ENCODE measurements at regions not wholly inside any gene's neighbourhood (a gene's known extent, or its start where the extent isn't known, plus 50 kb on each side); places are given as distances from the start of the nearest gene placed in this dataset.

DNA sequence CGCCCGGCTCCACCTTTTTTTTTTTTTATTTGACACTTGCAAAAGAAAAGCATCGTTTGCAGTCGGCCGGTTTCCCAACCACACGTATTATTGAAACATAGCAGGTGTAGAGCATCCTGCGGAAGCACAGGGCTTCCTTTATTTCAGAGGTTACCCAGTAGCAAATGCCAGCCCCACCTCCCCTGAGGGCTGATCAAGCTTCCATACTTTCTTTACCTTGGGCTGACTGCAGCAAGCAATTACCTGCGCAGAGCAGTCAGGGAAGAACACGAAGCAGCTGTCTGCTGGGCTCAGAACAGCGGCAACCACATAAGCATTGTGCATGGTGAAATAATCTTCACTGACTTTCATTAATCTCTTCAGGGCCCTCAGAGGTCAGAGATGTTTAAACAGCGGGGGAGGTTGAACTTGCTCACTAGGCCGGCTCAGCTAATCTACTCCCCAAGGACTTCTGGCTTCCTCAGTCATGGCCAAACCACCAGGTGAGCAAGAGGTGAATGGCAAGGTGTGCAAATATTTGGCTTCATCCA lies 784.7 kb upstream of the AUTS2 start:
- Histone ChIP-seq H3K36me3 (no peaks in the 10 kb centered on the region), H3K9me3 (peaks cover 0 to 7% (median under 1%) of the 10 kb centered on the region in 4 donors), H3K4me3 (no peak overlapping the region), H3K4me1 (no peaks in the 10 kb centered on the region), H3K27ac (no peak overlapping the region), H3K27me3 (no peaks in the 10 kb centered on the region)
- intact Hi-C loops (cut with DNase I), result no loop called here
- DNase-seq, result no peak
- TF ChIP-seq, protein P1, sequence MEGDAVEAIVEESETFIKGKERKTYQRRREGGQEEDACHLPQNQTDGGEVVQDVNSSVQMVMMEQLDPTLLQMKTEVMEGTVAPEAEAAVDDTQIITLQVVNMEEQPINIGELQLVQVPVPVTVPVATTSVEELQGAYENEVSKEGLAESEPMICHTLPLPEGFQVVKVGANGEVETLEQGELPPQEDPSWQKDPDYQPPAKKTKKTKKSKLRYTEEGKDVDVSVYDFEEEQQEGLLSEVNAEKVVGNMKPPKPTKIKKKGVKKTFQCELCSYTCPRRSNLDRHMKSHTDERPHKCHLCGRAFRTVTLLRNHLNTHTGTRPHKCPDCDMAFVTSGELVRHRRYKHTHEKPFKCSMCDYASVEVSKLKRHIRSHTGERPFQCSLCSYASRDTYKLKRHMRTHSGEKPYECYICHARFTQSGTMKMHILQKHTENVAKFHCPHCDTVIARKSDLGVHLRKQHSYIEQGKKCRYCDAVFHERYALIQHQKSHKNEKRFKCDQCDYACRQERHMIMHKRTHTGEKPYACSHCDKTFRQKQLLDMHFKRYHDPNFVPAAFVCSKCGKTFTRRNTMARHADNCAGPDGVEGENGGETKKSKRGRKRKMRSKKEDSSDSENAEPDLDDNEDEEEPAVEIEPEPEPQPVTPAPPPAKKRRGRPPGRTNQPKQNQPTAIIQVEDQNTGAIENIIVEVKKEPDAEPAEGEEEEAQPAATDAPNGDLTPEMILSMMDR (IDR thresholded peaks at IDR 0.05), result no peak
- TF ChIP-seq POLR2AphosphoS5 (IDR thresholded peaks at IDR 0.05), result no peak
- no peak for TF ChIP-seq POLR2A (IDR thresholded peaks at IDR 0.05)
- no peak for TF ChIP-seq EP300 (IDR thresholded peaks at IDR 0.05)
- 38 to 63% methylated on average over 12 of the region's 12 CpGs for WGBS, 2 donors

DNA sequence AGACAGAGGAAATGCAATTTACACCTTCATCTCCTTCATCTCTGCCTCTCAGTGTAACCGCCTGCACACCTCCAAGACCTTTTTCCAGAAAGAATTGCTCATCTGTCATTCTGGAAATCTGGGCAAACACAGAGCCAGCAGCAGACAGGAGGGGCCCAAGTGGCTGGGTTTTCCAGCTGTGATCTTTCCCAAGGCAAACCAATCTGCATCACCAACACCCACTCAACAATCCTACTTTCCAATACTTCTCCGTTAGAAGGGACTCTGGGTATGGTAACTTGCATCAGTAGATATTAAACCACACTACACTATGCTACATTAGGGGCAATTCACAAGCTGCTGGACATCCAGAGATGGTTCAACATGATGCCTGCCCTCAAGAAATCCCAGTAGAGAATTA lies 781.8 kb upstream of the AUTS2 start:
- no peak for TF ChIP-seq POLR2A (IDR thresholded peaks at IDR 0.05)
- TF ChIP-seq EP300 (IDR thresholded peaks at IDR 0.05), result no peak
- TF ChIP-seq, protein P1 (IDR thresholded peaks at IDR 0.05), result no peak
- TF ChIP-seq POLR2AphosphoS5 (IDR thresholded peaks at IDR 0.05), result no peak
- intact Hi-C loops (cut with DNase I), result no loop called here
- Histone ChIP-seq H3K4me3 (no peak overlapping the region), H3K36me3 (no peaks in the 10 kb centered on the region), H3K27ac (no peak overlapping the region), H3K4me1 (no peaks in the 10 kb centered on the region), H3K9me3 (peaks cover 0 to 7% (median 3%) of the 10 kb centered on the region in 4 donors), H3K27me3 (no peaks in the 10 kb centered on the region)
- whole genome bisulfite sequencing, 2 donors, result 75 to 86% methylated on average over 2 of the region's 2 CpGs
- DNase-seq, result no peak

DNA sequence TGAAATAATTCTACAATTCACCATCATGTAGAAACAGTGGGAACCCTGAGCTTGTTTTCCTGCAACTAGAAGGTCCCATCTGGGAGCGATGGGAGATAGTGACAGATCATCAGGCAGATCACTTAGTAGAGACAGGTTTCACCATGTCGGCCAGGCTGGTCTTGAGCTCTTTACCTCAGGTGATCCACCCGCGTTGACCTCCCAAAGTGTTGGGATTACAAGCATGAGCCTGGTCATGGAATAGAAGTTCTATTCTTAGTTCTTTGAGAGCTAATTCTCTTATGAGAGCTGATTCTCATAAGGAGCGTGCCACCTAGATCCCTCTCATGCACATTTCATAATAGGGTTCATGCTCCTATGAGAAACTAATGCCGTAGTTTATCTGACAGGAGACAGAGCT lies 778.0 kb upstream of the AUTS2 start:
- TF ChIP-seq POLR2A (IDR thresholded peaks at IDR 0.05) (no peak), EP300 (IDR thresholded peaks at IDR 0.05) (no peak), POLR2AphosphoS5 (IDR thresholded peaks at IDR 0.05) (no peak)
- TF ChIP-seq, protein P1 (IDR thresholded peaks at IDR 0.05), result no peak
- H3K9me3 ChIP-seq, result peaks cover 0 to 8% (median 4%) of the 10 kb centered on the region in 4 donors
- intact Hi-C loops (cut with DNase I), result no loop called here
- no peaks in the 10 kb centered on the region for H3K4me1 ChIP-seq
- DNase-seq, result no peak
- no peaks in the 10 kb centered on the region for H3K27me3 ChIP-seq
- H3K27ac ChIP-seq, result no peak overlapping the region
- no peak overlapping the region for H3K4me3 ChIP-seq
- no peaks in the 10 kb centered on the region for H3K36me3 ChIP-seq
- 87 to 91% methylated on average over 6 of the region's 6 CpGs for WGBS, 2 donors

DNA sequence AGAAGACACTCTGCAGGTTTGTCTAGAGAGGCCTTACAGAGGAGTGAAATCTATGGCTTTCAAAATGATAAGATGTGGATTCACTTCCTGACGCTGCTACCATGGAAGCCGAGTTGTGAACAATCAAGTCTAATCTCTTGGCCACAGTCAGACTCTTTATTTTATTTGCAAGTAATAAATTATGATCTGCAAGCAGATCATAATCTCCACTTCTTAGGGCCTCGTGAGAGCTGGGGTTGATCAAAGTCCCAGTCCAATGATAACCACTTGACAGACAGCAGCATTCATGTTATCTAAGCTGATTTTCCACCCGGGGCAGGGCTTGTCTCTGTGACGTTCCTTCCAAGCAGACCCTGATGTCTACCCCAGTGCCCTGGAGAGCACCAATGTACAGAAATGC lies 776.4 kb upstream of the AUTS2 start:
- intact Hi-C loops (cut with DNase I), result no loop called here
- H3K36me3 ChIP-seq, result no peaks in the 10 kb centered on the region
- H3K27ac ChIP-seq, result no peak overlapping the region
- peaks cover 0 to 6% (median 4%) of the 10 kb centered on the region in 4 donors for H3K9me3 ChIP-seq
- no peak overlapping the region for H3K4me3 ChIP-seq
- DNase-seq, result no peak
- TF ChIP-seq, protein P1 (IDR thresholded peaks at IDR 0.05), result no peak
- TF ChIP-seq POLR2AphosphoS5 (IDR thresholded peaks at IDR 0.05) (no peak), EP300 (IDR thresholded peaks at IDR 0.05) (no peak), POLR2A (IDR thresholded peaks at IDR 0.05) (no peak)
- H3K4me1 ChIP-seq, result no peaks in the 10 kb centered on the region
- no peaks in the 10 kb centered on the region for H3K27me3 ChIP-seq
- WGBS, 2 donors, result 17 to 33% methylated on average over 5 of the region's 5 CpGs
